Kidney capillary endothelial cell (primary cell): ENCODE measurements at regions not wholly inside any gene's neighbourhood (a gene's known extent, or its start where the extent isn't known, plus 50 kb on each side); places are given as distances from the start of the nearest gene placed in this dataset.

ENCODE experiments used
- DNase-seq: peaks from one replicate; pipeline ENCODE4 v3.0.0-alpha.2; 2018; ENCODE audit warnings: low spot score

- DNase-seq: no peak
These were observed 130.0 kb upstream of the TMEM72 start for GRCh38 chr10:44781131-44781530.

DNA sequence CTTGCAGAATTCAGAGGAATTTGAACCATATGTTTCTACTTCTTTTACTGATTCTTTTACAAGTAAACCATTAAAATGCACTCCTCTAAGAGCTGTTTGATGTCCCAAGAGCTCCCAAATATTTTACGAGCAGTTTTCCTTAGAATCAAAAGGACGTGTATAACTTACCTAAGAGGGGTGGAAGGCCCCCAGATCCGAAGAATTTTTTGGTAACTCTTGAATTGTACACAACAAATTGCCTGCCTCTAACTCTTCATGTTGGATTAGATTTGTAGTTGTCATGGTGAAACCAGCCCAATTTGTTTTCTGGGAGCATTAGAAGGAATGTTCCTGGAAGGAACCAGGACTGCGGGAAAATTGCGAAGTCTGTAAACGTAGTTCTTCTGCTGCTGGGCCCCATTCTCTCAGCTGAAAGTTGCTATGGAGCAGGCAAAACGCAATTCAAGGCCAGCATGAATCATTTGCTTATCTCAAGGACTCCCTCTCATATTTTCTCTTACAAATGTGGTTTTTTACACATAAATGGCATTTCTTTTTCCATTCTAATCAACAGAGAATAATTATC, 124.8 kb upstream of the TMEM72 start:
- no peak for DNase-seq

DNA sequence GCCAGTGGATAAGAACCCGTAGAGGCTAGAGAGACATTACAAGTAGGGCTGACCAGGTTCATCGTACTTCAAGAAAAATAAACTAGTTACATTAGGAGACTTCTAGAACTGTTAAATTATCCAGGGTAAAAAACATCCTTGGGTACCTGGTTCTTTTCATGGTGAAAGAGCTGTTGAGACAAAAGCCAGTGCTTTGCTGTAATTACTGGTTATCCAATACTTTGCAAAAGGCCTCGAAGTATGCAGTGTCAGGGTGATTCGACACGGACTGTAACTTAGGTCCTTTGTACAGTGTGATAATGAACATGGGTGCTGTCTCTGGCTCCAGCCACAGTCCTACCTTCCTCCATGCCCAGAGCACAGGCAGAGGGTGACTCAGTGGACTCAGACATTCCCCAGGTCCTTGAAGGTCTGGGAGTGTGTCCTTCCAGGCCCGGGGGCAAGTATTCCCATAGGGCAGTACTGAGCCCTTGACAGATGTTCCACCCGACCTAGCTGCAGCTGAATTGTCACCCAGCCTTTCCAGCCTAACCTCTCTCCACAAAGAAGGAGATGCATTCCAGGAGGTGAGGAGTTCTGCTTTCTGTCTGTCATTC, 123.6 kb upstream of the TMEM72 start:
- DNase-seq: no peak

GRCh38 chr10:44788147-44789129, 122.7 kb upstream of the TMEM72 start:
- no peak for DNase-seq

DNA sequence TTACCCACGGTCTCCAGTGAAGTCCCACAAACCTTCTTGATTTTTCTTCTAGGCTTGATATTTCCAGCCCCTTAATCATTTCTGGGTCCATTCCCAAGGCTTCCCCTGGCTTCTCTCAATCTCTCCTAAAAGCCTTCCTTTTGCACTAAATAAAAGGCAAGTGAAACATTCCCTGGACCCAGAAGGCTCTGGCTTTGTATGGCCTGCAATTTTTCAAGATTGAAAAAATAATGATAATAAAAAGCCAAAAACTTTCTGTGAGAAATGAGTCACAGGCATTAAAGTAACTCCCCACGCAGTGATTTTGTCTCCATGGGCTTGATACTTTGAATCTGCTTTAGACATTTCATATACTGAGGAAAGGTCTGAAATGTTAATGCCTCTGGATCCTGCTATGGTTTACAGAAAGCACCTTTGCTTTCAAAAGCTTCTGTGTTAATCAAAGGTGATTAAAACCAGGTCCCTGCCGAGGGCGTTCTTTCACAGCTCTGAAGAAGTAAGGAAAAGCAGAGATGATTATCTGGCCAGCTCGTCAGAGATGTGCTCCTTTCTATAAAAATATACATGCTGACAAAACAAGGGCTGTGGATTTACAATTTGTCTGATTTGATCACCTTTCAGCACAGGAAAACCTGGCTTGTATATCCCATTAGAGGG, 118.9 kb upstream of the TMEM72 start:
- no peak for DNase-seq

- no peak for DNase-seq
These were observed 111.2 kb upstream of the TMEM72 start for GRCh38 chr10:44799966-44800365.

- peak; percentile 7 for DNase-seq
These were observed 109.5 kb upstream of the TMEM72 start for GRCh38 chr10:44801383-44802327.

DNA sequence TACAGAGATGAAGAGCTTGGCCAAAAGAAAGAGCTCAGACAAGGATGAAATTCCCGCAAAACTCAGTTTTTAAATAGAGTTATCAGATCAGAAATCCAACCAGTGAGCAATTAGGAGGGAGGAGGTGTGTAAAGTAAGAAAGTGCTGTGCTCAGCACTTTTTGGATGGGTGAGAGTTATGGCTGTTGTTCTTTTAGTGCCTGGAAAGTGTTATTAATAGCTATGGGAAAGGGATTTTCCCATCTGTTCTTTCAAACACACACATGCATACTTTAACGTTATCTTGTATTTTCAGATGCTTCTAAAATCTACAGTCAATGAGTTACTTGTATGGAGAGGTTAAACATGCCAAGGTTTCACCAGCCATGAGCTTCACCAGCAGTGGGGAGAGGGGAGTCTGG, 107.3 kb upstream of the TMEM72 start:
- DNase-seq: no peak

DNA sequence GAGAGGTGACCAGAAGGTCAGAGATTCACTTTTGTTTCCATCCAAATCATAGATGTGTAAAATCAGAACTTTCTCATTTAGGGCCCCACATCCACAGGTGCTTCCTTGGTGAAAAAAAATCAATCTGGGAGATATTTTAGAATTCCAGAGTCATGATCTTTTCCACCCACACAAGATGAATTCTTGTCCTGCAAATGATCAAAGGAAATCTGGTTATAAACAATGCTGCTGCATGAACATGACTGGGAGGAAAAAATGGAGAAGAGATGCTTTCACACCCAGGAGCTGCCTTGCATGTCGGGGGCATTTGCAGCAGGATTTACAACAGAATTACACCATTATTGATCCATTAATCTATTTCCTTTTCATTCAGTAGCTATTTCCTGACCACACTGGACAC, 106.5 kb upstream of the TMEM72 start:
- DNase-seq: no peak

DNA sequence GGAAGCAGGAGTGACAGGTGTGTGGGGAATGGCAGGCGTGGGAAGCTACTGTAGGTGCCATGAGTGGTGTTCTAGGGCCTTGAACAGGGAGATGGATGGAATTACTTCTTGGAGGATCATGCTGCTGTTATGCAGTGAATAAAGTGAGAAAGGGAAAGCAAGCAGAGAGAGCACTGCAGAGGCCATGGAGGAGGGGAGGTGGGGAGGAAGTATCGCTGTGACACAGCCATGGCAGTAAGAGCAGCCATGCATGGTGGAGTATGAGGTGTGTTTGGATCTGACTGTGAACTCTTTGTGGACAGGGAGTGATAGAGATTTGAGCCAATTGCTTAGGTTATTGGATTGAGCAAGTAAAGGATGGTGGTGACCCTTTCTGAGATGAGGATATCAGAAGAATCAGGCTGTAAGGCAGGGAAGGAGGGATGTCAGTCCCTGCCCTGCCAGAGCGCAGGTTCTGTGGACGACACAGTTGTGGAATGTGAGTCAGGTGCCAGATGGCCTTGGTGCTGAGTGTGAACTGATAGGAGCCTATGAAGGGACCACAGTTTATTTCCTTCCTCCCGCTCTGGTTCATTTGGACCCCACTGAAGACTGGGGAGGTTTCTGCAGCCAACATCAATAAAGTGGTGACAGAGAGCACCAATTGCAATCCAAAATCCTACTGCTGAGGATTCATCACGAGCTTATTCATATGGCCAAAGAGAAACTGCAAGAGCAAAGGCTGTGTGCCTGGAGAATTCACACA, 105.5 kb upstream of the TMEM72 start:
- no peak for DNase-seq

DNA sequence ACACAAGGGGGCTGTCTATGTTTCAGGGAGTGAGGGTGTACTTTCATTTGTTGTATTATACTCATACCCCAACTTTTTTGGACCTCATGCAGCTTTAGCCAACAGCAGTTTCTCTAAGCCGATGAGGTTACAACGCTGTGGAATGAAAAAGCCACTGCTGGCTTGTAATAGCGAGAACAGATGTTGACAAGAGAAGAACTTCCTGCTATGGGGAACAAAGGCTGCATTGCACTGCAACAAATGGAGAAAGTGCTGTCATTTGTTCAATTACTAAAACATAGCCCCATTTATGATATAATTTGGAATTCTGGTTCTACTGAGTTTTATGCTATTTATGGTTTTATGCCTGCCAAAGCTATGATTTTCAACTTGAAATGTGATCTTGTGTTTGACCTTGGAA, 104.2 kb upstream of the TMEM72 start:
- no peak for DNase-seq

GRCh38 chr10:44807451-44807850, 103.7 kb upstream of the TMEM72 start:
- no peak for DNase-seq

DNA sequence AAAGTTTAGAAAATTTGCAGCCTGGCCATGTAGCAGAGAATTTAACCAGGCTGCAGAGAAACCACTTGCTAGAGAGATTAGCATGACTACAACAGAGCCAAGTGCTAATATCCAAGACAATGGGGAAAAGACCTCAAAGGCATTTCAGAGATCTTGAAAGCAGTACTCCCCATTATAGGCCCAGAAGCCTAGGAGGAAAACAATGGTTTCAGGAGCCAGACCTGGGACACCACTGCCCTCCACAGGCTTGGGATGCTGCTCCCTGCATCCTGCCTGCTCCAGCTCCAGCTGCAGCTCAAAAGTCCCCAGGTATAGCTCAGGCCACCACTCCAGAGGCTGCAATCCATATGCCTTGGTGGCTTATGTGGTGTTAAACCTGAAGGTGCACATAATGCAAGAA, 101.5 kb upstream of the TMEM72 start:
- no peak for DNase-seq

GRCh38 chr10:44811072-44811471, 100.1 kb upstream of the TMEM72 start:
- no peak for DNase-seq

- DNase-seq: no peak
These were observed 97.9 kb upstream of the TMEM72 start for GRCh38 chr10:44813201-44813600.

DNA sequence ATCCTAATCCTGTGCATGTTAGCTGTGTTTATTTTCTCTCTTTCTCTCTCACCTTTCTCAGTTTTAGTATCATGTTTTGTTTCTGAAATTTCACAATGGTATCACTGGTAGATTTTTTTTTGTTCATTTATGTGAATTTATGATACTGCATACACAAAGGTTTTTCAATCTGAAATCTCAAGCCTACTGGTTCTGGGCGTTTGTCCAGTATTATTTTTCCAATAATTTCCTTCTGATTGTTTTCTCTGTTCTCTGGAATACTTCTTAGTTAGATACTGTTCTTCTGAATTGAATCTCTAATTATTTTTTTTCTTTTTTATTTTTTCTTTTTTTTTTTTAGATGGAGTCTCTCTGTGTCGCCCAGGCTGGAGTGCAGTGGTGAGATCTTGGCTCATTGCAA, 96.2 kb upstream of the TMEM72 start:
- DNase-seq: no peak

DNA sequence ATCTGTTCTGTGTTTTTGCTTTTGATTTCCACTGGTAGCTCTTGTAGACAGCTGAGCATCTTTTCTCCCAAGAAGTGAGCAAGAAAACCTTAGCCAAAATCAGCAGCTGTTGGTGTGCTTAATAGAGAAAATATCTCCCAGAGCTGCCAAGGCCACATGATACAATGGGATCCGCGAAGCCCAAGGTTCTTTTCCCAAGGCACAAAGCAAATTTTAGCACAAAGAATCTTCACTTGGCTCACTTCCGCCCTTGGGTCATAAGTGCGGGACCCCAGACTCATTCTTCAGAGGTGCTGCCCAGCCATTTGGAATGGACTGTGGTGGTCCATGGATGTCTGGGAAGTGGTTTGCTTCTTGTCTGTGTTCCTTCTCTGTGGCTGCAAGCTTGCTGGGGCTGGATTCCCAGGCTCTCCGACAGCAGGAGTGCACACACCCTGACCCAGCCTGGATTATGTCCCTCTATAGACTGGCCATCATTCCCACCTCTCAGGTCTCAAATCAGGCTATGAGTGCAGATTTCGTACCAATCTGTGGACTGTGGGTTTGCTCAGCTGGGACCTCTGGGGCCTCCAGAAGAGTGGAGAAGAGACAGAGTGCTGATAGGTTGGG, 93.0 kb upstream of the TMEM72 start:
- DNase-seq: no peak

DNA sequence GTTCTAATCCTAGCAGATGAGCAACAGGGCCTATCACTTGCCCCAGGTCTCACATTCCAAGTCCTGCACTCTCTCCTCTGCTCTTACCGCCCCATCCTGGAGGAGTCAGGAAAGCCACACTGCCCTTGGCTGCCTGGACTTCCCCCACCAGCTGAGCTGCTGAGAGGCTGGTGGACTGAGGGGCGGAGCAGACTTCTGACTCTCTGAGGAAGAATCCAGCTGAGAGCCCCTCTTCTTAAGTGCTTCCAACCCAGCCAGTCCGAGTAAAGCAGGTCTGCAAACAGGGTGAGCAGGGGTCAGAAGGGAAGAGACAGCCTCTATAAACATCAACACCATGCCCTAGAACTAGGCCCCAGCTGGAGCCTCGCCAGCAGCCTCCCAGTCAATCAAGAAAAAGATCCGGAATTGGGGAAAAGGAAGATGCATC, 92.4 kb upstream of the TMEM72 start:
- no peak for DNase-seq

- DNase-seq: no peak
These were observed 91.0 kb upstream of the TMEM72 start for GRCh38 chr10:44820094-44820493.

- DNase-seq: no peak
These were observed 89.8 kb upstream of the TMEM72 start for GRCh38 chr10:44821290-44821689.
